GM21529 (cell line): ENCODE measurements at regions not wholly inside any gene's neighbourhood (a gene's known extent, or its start where the extent isn't known, plus 50 kb on each side); places are given as distances from the start of the nearest gene placed in this dataset.

ENCODE experiments used
- ATAC-seq: cut with Tn5 transposase; IDR thresholded peaks from one replicate; pipeline ENCODE4 v1.9.1; 2021; ENCODE audit not compliant: unreplicated experiment

DNA sequence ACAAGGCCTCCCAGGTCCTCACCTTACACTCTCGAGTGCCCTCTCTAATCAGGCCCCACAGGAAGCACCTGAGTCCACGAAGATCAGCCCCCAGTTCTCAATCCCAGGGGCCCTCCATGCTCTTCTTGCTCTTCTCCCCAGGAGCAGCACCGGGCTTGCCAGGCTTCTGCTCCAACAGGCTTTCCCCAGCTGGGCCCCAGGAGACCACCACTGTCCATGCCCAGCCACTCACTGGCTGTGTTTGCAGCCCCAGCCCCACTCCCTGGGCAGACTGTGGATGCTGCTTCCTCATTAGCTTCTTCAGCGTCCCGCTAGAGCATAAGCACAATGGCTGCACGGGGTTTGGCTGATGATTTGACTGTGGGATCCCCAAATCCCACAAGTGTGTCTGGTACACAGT lies 781.9 kb downstream of the GALR1 start:
- ATAC-seq = no peak

DNA sequence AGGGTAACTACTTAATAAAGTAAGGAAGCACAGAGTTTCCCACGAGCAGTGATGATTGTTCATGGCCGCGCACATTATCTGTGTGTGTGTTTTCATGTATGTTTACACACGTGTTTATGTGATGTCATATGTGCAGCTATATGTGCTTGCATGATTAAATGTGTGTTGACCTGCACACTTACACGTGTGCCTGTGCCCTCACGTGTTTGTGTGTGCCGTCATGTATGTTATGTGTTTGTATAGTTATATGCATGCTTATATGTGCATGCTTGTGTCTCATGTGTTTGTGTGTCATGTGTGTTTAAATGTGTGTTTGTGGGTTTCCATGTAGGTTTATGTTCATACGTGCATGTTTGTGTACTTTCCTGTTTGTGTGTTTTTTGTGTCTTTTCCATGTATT lies 782.3 kb downstream of the GALR1 start:
- no peak for ATAC-seq

DNA sequence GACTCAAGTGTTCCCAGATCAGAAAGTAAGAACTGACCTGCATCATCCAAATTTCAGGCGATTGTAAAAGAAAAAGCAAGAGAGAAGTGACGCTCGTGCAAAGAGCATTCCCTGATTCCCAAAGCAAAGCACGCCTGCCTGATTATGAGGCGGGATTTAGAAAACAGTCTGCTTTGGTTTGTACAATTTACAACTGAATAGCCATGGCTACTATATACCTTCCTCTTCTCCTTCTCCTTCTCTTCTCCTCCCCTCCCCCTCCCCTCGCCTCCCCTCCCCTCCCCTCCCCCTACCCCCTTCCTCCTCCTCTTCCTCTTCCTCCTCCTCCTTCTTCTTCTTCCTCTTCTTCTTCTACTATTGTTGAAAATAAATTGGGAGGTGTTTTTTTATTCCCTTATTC lies 782.9 kb downstream of the GALR1 start:
- no peak for ATAC-seq

DNA sequence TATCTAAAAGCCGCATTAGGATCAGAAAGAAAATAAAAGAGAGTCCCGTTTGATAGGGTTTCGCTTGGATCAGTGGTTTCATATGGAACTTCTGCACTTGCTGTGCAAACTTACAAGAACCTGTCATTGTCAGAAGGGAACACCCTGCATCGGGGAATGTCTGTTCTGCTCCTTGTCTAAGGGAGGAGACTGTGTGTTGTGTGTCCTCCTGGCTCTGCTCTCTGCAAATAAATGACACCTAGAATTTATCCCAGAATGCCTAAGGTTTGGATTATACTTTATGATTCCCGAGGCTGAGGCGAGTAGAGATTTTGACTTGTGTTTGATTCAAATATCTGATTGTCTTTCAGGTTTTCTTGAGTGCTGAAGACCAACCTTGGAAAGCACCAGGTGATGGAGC lies 785.1 kb downstream of the GALR1 start:
- no peak for ATAC-seq

DNA sequence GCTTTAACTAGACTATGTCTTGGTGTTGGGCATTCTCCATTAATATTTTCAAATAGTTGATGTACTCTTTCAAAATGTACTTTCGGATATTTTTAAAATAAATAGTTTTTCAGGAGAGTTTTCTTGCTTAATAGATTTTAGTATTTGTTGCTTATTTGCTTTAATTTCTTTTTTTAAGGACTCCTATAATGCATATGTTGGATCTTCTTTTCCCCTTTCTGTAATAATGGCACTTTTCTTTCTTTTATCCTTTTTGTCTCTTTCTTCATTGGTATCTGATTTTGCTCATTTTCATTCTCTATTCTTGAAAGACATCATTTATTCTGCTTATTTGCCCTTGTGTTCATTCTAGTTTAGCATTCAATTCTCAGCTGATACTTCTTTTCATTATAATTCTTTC lies 791.6 kb downstream of the GALR1 start:
- ATAC-seq = no peak

DNA sequence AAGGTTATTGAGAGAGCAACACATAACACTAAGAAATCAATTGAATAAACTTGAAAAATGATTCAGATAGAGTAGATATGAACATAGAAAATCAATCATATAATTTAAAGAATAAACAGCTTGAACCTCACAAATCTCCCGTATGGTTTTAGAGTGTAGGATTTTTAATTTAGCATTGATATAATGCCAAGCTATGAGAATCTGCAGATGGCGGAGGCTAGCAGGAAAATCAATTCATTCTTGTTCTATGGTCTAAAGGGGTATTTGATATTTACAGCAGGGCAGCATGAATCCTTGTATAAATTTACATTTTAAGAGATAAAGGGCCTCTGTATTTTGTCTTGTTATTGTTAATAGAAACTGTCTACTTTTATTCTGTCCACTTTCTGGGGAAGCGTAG lies 797.0 kb downstream of the GALR1 start:
- ATAC-seq = no peak

DNA sequence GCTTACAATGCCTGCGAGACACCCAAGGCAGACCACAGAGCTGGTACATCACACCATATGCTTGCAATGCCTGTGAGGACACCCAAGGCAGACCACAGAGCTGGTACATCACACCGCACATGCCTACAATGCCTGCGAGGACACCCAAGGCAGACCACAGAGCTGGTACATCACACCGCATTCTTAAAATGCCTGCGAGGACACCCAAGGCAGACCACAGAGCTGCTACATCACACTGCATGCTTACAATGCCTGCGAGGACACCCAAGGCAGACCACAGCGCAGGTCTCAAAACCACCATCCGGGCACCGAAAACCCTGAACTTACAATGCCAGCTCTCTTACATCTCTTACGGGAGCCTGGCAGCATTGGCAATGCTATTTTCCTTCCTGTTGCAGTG lies 799.6 kb downstream of the GALR1 start:
- ATAC-seq = no peak

DNA sequence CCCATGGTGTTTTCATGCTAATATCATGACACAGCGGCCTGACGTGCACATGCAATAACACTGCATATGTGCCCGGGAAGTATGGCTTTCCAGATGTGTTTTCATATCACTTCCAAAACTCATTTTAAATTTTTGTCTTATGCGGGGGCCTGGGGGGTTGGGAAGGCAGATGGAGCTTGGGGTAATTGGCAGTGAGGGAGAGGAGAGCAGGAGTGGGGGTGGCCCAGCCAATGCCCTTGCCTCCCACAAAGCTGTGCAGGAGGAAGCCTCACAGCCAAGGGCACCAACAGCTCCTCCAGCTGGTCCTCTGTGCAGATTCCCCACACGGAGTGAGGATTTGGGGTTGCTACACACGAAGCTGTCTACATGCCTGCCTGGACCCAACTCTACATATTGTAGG lies 805.2 kb downstream of the GALR1 start:
- no peak for ATAC-seq

DNA sequence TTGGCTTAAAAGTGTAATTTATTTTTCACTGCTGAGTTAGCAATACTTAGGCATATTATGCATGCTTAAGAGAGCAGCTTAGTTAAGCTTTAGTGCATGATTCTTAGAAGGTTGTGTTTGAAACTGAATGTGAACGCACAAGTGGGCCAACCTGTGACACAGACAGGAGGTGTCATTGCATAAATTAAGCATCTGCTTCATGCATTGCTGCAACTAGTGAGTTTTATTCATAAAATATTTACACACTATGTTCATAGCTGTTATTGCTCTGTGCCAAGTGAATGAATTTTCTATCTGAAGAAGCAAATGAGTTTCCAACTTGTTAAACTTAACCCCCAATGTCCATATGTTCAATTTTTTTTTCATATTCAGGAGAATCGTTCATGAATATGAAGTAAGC lies 806.4 kb downstream of the GALR1 start:
- ATAC-seq = no peak

DNA sequence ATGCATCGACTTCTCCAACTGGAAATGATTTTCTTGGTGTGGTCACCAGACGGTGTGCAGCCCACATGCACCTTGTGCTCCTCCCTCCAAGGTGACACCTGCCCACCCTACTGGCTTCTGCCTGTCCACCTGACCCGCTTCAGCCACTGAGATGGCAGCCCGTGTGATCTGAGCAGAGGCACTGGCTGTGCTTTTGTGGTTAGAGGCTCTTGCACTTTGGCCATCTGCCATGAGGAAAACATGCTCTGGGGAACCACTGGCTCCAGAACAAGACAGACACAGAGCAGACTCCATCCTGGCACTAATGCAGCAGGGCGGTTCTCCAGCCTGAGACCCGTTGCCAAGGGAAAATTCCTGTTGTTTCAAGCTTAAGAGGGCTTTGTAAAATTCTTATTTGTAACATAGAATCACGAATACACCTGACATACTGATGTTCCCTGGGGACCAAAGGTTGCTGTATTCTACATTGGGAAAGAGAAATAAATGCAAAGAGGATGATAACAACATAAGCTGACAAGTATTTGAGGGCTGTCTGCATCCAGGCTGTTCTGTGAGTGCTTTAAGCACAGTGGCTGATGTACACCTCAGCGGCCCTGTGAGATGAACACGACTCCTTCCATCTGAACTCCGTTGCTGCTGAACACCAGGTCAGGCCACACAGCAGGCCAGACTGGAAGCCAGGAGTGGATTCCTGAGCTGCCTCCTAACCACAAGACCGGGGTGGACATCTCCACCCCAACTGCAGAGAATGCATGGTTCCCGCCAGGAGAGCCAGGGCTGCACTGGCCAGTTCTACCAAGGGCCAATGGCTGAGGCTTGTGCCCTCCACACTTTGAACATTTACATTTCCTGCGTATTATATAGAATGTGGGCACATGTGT lies 820.4 kb downstream of the GALR1 start:
- no peak for ATAC-seq

DNA sequence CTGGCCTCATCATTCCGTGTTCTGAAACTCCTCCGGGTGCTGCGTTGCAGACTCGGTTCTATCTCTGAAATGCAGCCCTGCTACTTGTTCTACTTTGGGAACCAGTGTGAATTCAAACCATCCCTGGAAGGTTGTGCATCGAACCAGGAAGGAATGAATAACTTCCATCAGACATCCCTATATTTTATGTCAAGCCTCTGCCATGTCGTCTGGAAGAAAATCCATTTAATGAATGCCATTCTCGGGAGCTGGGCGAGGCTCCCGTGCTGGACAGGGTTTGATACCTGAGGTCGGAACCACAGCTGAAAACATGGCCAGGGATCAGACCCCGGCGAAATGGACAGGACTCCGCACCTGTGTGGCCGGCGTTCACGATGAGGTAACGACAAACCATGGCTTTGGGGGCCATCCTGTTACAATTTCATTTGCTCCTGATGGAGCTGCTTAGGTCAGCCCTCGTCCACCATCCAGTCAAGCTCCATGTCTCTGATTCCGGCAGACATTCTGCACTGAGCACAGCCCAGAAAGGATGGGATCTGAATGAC lies 821.6 kb downstream of the GALR1 start:
- no peak for ATAC-seq

DNA sequence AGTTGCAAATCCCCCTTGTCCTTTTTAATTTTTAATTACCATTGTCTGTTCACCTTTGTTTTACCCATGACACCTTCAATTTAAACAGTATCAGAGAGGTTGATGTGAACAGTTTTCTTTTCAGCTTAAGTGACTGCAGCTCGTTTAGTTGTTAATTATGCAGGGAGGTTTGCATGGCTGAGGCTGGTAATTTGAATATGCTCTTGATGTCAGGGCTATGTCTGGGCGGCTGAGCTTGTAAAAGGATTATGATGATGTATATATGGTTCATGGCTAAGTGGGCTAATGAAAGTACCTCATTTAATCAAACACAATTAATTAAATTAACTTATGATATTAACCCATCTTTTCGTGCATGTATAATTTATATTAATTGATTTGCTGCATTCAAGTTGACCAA lies 822.1 kb downstream of the GALR1 start:
- no peak for ATAC-seq

DNA sequence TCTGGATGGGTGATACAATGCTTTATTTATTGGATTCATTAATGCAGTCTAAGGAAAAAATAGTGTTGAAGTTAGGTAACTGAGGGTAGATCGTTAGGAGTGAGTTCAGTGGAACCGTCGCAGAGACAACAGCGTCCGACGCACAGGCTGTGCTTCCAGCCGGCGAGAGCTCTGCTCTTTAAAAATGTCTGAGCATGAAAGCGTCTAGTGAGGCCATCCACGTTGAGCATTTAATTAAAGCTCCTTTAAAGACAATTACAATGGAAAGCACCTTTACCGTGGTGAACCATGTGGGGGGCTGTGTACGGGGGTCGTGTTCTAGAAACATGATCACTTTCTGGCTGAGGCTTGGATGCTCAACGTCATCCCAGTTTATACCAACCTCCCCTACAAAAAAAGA lies 822.7 kb downstream of the GALR1 start:
- ATAC-seq = no peak

DNA sequence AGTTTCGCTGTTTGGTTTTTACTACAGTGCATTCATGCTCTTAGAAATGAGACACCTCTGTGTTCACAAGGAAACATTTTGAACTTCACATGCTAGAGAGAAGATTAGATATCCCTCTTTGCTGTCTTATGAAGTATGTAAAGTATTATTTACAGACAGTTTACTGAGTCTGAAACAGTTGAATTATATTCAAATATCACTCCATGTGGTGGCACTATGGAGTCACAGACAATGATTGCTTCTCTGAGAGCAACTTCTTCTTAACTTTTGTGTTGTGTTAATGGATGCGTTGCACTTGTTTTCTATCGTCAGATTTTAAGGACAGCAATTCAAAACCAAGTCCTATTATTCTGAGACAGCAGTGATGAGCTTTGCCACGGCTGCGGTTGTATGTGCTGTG lies 823.6 kb downstream of the GALR1 start:
- ATAC-seq = no peak

DNA sequence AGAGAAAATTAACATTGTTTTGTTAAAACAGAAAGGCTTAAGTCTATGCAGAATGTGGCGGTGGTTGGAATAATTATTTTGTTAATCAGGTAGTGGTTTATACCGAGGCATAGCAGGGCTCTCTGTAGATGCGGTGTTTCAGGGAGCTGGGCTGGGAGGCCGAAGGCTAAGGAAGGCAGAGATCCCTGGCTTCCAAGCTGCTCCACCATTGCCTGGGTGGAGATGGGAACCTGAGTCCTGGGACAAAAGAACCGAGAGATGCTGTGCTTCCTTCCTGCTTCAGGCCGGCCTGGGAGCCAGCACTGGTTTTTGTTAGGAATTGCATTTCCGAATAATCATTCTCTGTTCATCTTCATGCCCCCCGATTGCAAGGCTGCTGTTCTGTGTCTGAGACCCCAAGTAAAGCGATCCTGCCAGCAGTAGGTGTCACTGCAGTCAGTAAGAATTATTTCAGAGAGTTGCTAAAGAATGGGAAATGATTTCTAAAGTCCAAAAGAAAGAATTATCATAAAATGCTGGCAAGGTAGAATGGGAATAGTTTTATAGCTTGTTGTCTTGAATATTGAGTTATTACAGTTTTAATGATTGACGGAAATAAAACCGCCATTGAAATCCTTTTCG lies 824.9 kb downstream of the GALR1 start:
- no peak for ATAC-seq

DNA sequence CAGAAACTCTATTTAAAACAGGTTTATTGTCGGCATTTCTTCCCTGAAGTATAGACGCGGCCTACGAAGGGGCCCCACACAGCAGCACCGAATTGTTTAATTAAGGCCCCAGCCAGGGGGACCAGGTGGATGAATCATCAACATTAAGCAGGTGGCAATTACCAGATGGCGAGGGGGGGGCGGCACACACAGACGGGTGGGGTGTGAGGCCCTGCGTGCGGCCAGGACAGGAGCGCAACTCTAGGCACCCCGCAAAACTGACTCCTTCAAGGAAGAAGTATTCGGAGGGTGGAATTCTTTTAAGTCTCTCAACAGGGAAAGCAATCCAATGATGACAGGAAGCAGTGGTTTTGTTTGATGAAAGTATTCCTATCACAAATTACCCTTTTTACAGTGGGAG lies 830.4 kb downstream of the GALR1 start:
- no peak for ATAC-seq

DNA sequence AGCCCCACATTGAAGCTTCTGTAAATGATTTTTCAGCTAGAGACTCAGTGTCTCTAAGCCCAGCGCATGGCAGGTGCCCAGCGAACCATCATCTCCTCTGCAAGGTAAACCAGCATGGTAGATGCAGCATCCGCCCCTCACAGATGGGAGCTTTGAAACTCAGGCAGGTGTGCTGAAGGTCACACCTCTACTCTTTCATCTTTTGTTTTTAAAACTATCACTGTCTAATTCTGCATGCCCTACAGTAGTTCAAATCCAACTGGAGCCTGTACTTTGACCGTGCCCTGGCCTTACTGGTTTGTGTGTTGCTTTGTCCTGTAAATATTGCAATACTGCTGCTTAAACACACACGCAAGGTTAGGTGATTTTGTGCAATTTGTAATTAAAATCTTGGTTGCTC lies 831.1 kb downstream of the GALR1 start:
- ATAC-seq = no peak

DNA sequence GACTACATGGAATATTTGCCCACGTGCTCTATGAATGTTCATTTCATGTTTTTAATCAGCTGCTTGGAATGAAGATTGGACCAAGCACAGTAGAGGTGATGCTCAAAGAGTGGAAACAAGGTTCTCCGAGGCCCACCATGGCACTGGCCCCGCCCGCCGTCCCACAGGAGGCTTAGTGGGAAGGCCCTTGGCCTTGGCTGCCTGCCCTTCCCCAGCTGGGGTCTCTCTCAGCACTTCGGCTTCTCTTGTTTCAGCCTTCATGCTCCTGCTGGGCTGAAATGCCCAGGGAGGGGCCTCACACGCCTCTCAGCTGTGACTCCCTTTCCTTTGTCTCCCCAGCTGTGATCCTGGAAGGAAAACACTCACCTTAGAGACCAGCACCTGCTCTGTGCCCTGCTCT lies 833.2 kb downstream of the GALR1 start:
- no peak for ATAC-seq

DNA sequence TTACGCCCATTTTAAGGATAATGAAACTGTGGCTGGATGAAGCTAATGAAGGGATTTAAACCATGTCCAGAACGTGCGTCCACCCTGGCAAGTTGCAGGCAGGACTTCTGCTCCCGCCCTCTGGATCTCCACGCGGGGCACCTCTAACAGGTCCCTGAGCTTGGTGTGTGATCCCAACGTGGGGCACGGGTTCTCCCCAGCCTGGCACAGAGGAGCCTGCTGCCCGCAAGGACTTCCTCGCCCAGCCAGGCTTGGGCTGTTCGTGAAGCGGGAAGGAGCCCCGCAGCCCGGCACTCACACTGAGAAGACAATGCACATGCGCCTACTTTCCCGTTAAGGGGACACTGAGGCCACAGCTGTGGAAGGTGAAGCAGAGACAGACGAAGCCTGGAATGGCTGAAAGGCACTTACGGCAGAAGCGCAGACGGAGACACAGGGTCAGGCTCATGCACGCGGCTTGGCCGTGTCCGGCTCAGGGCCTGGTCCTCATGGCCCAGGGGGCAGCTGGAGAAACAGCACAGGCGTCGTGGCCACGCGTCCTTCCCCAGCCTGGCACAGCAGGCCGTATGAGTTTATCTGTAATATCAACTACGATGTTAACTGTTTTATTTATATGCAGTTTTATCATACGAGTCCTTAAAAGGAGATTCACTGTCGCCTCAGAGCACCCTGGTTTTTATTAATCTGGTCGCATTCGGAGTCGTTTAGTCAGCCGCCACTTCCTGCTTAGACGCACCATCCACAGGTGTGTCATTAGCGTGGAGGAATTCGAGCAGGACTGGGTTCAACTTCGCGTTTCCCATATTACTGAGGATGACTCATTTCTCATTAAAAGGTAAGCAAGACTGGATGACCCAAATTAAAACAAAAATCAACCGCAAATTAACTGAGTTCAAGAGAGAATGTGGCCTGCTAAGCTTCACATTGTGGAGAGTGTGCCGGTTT lies 835.9 kb downstream of the GALR1 start:
- ATAC-seq = no peak

DNA sequence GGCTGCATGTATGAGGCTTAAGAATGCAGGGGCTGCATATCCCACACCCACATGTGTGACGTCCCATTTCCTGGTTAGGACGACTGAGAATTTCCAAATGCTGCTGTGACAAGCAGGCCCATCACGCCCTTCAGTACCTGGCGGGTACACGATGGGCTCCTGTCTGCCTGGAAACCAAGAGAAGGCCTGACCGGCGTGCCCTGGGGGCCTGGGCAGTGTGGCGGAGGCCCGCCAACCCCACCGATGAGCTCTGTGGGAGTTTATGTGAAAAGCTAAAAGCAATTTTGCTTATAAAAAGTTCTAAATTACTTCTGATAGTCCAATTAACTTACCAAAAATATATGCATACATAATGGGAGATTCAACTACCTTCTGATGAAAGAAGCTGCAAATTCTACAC lies 837.3 kb downstream of the GALR1 start:
- no peak for ATAC-seq

DNA sequence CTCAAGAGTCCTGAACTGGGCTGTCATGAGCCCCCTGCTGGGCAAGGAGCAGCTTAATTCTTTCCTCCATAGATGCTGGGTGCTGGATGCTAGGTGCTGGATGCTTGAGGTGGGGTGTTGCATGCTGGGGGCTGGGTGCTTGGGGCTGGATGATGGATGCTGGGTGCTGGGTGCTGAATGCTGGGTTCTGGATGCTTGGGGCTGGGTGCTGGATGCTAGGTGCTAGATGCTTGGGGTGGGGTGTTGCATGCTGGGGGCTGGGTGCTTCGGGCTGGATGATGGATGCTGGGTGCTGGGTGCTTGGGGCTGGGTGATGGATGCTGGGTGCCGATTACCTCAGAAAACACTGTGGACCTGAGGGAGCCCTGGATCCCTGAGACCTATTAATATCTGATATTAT lies 837.7 kb downstream of the GALR1 start:
- ATAC-seq = no peak
